HUDEP-2 (cell line): ENCODE measurements at regions not wholly inside any gene's neighbourhood (a gene's known extent, or its start where the extent isn't known, plus 50 kb on each side); places are given as distances from the start of the nearest gene placed in this dataset.

Experiments used
- DNase-seq, 76 experiments: peaks; one replicate each; lab custom pipeline; 2025; ENCODE audit not compliant: unreplicated experiment in 76 of 76; lab: John Stamatoyannopoulos, UW

DNA sequence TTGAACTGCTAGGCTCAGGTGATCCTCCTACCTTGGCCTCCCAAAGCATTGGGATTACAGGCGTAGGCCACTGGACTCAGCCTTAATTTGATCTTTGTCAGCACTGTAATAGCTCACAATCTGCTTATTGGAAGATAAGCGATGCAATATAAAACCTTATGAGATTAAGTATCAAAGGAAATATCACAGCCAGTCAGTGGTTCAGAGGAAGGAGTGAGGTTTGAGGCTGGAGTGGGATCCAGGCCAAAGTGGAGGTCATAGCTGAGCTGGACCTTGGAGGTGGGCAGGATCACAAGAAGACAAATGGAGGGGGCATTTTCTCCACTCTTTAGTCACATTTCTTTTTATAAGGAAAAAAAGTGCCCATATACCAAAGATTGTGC lies 228.5 kb downstream of the RHOU start:
- no peak for DNase-seq

DNA sequence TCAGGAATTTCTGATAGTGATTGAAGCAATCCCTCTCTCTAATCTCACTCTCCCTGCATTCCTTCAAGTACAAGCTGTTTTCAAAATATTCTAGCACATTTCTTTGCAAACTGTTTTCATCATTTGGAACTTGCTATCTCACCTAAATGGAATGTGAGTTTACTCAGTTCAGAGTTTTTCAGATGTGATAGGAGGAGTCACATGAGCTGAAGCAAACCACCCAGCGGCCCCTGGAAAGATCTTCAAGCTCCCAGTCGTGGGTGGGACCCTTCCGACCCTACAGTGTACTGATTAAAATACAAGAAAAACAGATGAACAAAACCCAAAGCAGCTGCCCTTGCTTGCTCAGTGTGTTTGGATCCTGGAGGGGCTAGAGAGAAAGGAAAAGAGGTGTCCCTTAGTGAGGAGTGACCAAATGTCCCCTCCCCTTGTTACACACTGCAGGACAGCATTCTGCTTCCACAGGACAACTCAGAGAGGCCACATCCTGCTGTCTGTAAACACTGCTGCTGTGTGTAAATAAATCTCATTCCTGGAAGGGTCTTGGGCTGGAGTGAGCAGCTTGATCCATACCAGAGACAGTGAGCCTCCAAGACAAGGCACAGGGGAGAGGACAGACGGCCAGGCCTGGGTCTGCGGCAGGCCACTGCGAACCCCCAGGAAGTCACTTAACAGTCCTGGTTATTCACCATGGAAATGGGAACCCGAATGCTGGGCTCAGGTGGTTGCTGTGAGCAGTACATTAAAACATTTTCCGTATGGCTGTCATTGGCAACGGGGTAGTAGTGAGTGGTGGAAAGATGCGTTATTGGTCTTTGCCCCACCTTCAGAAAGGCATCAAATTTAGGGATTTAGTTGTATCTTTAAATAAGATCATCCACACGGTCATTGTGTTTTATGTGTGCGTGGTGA lies 229.2 kb downstream of the RHOU start:
- no peak for DNase-seq

- no peak for DNase-seq
Measured at GRCh38 chr1:228968891-228969606, 233.8 kb downstream of the RHOU start.

DNA sequence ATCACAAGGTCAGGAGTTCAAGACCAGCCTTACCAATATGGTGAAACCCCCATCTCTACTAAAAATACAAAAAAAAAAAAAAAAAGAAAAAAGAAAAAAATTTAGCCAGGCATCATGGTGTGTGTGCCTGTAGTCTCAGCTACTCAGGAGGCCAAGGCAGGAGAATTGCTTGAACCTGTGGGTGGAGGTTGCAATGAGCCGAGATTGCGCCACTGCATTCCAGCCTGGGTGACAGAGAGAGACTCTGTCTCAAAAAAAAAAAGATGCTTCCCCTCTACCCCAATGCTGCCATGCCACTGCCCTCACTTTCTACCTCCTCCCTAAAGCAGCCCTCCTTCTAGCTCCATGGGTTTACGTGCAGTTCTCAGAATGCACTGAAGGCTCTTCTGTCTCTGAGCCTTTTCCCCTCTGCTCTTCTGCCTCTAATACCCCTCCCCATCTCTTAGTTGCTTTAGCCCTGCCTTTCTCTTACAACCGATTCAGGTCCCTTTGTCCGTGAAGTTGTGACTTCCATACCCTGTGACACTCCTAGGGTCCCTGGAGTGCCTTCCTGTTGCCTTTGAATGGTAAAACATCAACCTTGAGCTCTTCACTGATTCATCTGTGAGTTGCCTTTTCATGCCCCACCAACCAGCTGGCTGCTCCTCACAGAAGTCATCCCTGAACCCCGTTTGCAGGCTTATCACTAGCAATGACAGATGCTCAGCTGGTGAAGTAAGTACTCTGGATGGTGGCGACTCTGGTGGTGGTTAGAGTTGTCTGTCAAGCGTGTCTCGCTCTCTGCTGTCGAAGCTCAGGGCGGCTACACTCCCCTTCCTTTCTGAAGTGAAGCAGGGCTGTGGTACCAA lies 234.9 kb downstream of the RHOU start:
- no peak for DNase-seq

DNA sequence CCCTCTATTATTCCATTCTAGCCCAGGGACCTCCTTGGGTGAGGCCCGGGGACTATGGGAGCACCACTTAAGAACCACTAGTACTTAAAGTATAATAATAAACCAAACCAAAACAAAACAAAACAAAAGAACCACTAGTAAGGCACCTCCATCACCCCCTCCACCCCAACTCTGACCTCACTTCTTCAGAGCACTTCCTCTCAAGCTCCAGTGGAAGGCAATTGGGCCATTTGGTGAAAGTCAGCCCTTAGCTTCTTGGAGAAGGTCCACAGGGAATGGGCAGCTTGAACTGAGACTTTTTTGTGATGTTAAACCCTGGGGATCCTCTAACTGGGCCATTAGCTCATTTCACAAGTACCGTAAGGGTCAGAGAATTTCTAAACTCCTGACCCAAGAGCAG lies 237.3 kb downstream of the RHOU start:
- DNase-seq, result no peak

DNA sequence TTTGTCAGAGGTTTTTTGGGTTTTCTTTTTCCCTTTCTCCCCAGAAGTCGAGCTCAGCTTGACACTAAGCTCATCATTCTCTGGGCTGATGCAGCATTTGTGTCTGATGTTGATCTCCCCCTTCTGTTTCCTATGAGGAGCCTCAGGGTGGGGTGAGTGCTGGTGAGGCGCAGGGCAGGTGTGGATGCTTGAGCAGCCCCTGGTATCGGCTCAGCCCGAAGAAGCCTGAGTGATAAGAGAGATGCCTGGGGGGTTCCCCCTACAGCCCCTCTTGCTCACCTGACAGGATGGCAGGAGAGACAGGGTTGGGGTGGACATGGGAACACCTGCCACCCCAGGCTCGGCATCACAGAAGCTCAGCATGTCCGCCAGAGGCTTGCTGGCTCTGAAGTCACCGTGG lies 239.0 kb downstream of the RHOU start:
- DNase-seq, result no peak

DNA sequence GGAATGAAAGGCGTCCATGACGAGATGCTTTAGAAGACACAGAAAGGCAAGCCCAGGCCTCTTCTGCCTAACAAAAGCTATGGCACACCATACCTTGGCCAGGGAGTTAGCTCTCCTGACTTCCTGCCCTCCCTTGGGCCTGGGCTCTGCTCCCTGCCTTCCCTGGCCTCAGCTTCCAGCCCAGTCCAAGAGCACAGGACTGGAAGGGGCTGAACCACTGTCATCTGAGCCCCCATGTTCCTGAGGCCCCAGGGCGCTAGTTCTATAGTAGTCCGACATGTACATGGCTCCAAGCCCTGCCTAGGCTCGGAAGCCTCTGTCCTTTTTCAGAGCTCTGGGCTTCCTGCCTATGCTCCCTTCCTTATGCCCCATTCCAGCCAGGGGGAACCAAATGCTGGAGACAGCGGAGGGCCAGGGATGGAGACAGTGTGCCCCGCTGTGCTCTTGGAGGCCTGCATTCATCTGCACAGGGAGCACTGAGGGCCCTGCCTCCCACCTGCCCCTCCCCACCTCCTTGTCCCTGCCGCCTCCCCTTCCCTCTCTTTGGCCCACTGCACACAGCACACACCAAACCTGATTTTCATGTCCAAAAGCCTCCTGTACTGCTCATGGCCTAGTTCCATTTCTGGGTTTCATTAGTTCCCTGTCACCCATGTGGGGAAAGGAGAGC lies 240.1 kb downstream of the RHOU start:
- no peak for DNase-seq

GRCh38 chr1:228976316-228976715 lies 241.0 kb downstream of the RHOU start:
- no peak for DNase-seq

GRCh38 chr1:228977307-228977706 lies 242.0 kb downstream of the RHOU start:
- no peak for DNase-seq

- DNase-seq, result no peak
Measured at GRCh38 chr1:228977741-228978140, 242.5 kb downstream of the RHOU start.

DNA sequence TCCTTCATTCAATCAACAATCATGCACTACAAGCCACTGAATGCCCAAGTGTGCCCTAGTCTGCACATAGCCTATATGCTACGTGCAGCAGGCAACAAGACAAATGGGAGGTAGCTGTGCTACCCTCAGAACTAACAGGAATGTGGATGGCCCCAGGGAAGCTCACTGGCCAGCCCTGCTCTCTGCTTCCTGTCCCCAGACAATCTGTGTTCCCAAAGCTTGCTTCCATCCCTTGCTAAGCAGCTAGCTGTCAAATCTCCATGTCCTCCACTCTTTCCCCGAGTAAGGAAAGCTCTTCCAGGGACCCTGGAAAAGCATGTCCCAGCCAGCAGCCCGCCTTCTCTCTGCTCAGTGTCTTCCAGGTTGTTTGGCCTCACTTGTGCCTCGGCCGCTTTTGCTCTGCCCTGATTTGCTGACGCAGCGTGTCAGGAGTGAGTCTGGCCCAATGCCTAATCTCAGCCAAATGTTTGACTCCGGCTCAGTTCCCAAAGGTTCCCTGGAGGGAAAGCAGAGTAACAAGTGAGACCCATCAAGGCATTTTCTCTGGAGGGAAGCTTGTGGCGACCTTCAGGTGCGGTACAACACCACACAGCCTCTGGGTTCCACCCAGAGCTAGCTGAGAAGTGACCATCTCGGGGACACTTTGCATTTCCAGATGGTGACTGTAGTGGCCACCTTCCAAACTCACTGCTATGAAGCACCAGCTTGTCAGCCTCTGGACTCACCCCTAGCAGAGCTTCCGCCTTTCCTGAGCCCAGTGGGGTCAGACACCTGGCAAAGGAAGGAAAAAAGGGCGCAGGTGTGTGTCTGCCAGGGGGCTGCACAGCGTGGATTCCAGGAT lies 243.4 kb downstream of the RHOU start:
- no peak for DNase-seq

- no peak for DNase-seq
Measured at GRCh38 chr1:228979325-228979699, 244.0 kb downstream of the RHOU start.

GRCh38 chr1:228979774-228980173 lies 244.5 kb downstream of the RHOU start:
- DNase-seq, result no peak

DNA sequence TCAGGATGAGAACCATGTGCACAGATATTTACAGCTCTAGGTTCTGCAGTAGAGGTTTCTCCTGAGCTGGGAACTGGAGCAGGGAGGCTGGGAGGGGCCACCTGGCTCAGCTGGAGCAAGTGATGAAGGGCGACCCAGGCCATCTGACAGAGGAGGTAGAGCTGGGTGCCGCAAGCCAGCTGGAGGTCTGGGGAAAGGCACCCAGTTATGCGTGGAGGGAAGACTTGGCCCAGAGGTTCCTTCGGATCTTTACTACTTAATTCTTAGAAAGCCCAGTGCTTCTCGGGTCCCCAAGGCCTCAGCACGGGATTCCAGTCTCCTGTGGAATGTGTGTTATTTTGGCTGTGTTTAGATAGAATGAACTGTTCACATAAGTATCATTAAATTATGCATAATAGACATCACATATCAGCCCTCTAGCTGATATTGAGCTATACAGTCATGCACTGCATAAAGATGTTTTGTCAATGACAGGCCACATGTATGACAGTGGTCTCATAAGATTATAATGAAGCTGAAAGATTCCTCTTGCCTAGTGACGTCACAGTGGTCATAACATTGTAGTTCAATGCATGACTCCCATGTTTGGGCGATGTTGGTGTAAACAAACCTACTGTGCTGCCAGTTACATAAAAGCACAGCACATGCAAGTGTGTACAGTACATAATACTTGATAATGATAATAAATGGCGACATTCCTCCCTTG lies 245.1 kb downstream of the RHOU start:
- no peak for DNase-seq

DNA sequence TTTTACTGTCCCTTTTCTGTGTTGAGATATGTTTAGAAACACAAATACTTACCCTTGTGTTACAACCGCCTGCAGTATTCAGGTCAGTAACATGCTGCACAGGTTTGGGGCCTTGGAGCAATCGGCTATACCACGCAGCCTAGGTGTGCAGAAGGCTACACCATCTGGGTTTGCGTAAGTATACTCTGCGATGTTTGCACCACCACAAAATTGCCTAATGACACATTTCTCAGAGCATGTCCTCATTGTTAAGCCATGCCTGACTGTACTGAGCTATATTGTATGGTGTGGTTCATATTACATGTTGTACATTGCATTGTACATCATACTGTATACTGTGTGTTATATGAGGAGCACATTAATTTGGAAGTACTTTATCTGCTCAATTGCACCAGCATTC lies 247.4 kb downstream of the RHOU start:
- no peak for DNase-seq

GRCh38 chr1:228983231-228983660 lies 248.0 kb downstream of the RHOU start:
- DNase-seq, result no peak

- no peak for DNase-seq
Measured at GRCh38 chr1:228983661-228984060, 248.4 kb downstream of the RHOU start.

- no peak for DNase-seq
Measured at GRCh38 chr1:228984107-228984506, 248.8 kb downstream of the RHOU start.
